SK-N-SH (cell line): ENCODE measurements at regions not wholly inside any gene's neighbourhood (a gene's known extent, or its start where the extent isn't known, plus 50 kb on each side); places are given as distances from the start of the nearest gene placed in this dataset.

Experiments used
- CTCF ChIA-PET: fragments of 300-600, 350-600 bp; formaldehyde crosslinking; extraction: SDS; loops from one replicate; lab custom pipeline; 2021; lab: Yijun Ruan, JAX
- POLR2A ChIA-PET: fragments of 350-600 bp; sonication (Branson Sonifier 250); formaldehyde crosslinking; extraction: SDS; loops from one replicate; lab custom pipeline; 2020; ENCODE audit warnings: antibody characterized with exemption, inconsistent platforms; lab: Yijun Ruan, JAX
- DNase-seq: peaks from one replicate; pipeline ENCODE4 v3.0.0; 2012
- H2AFZ ChIP-seq: fragments of 200-600 bp; sonication (generic); 2 replicates; pipeline ENCODE4 v1.8.1; 2016; ENCODE audit warnings: antibody characterized with exemption, mild to moderate bottlenecking, low read depth
- H3F3A ChIP-seq: fragments of 200-600 bp; sonication (generic); replicated peaks from 2 replicates; pipeline ENCODE3; 2016; ENCODE audit warnings: antibody characterized with exemption, mild to moderate bottlenecking; ENCODE audit not compliant: insufficient read depth
- H3K27ac ChIP-seq, 2 experiments: fragments of 200-500 bp in 1 of 2; fragments of 200-600 bp in 1 of 2; sonication (Bioruptor generic) in 1 of 2; sonication (generic), shearing (Covaris generic) in 1 of 2; 2 replicates each; pipeline versions ENCODE4 v1.5.1 to v1.6.1; 2014 to 2016; ENCODE audit warnings: low read depth in 2 of 2, inconsistent platforms in 1 of 2, low read length in 1 of 2, mild to moderate bottlenecking in 1 of 2, mixed read lengths in 1 of 2
- H3K27me3 ChIP-seq: fragments of 200-600 bp; sonication (generic), shearing (Covaris generic); 2 replicates; pipeline ENCODE4 v1.6.1; 2016; ENCODE audit warnings: mixed run types; ENCODE audit not compliant: insufficient read depth
- H3K36me3 ChIP-seq, 2 experiments: fragments of 200-500 bp in 1 of 2; fragments of 200-600 bp in 1 of 2; sonication (Bioruptor generic) in 1 of 2; sonication (generic) in 1 of 2; replicated peaks in 1 of 2; 2 replicates each; pipeline versions ENCODE3 to v1.5.1; 2014 to 2016; ENCODE audit warnings: low read length in 1 of 2, mild to moderate bottlenecking in 1 of 2; ENCODE audit not compliant: insufficient read depth in 2 of 2, control insufficient read depth in 1 of 2
- H3K4me1 ChIP-seq, 2 experiments: fragments of 200-500 bp in 1 of 2; fragments of 200-600 bp in 1 of 2; sonication (Bioruptor generic) in 1 of 2; sonication (generic), shearing (Covaris generic) in 1 of 2; 2 replicates each; pipeline versions ENCODE4 v1.5.1 to v1.6.1; 2014 to 2016; ENCODE audit warnings: low read depth in 1 of 2, low read length in 1 of 2, mixed run types in 1 of 2; ENCODE audit not compliant: insufficient read depth in 2 of 2, control insufficient read depth in 1 of 2
- H3K4me2 ChIP-seq: fragments of 200-600 bp; sonication (generic), shearing (Covaris generic); 2 replicates; pipeline ENCODE4 v1.6.1; 2017; ENCODE audit warnings: mixed run types
- H3K4me3 ChIP-seq, 2 experiments: fragments of 200-500 bp in 1 of 2; fragments of 200-600 bp in 1 of 2; sonication (Bioruptor generic) in 1 of 2; sonication (generic), shearing (Covaris generic) in 1 of 2; 2 replicates each; pipeline versions ENCODE4 v1.5.1 to v1.8.1; 2014 to 2016; ENCODE audit warnings: low read depth in 2 of 2, inconsistent platforms in 1 of 2, low read length in 1 of 2, mild to moderate bottlenecking in 1 of 2, mixed read lengths in 1 of 2, moderate library complexity in 1 of 2
- H3K79me2 ChIP-seq: fragments of 200-600 bp; sonication (generic); 2 replicates; pipeline ENCODE4 v1.8.1; 2017; ENCODE audit warnings: mild to moderate bottlenecking; ENCODE audit not compliant: insufficient read depth
- H3K9ac ChIP-seq: fragments of 200-600 bp; sonication (generic); 2 replicates; pipeline ENCODE4 v1.6.1; 2017; ENCODE audit warnings: mixed run types
- H3K9me2 ChIP-seq: fragments of 200-600 bp; sonication (generic); 2 replicates; pipeline ENCODE4 v1.6.1; 2017; ENCODE audit warnings: mixed run types
- H3K9me3 ChIP-seq: fragments of 200-600 bp; sonication (generic); 2 replicates; pipeline ENCODE4 v1.6.1; 2017; ENCODE audit warnings: mixed run types, mild to moderate bottlenecking, moderate library complexity
- H4K20me1 ChIP-seq: fragments of 200-600 bp; sonication (generic); 2 replicates; pipeline ENCODE4 v1.6.1; 2017; ENCODE audit warnings: mild to moderate bottlenecking, mixed run types; ENCODE audit not compliant: insufficient read depth
- CHD2 ChIP-seq: fragments of 150-350 bp; IDR thresholded peaks from 2 replicates; pipeline ENCODE4 v1.6.1; 2018; ENCODE audit warnings: low read length; ENCODE audit not compliant: partially characterized antibody
- CTCF ChIP-seq: fragments of 200-600 bp; sonication (generic); IDR thresholded peaks from 2 replicates; pipeline ENCODE4 v1.6.1; 2017; ENCODE audit warnings: antibody characterized with exemption, mild to moderate bottlenecking, moderate library complexity
- ELF1 ChIP-seq: IDR thresholded peaks from 2 replicates; pipeline ENCODE4 v1.4.0; 2012
- FOSL2 ChIP-seq: IDR thresholded peaks from 2 replicates; pipeline ENCODE4 v1.4.0; 2012; ENCODE audit warnings: low read depth, mild to moderate bottlenecking, moderate library complexity, borderline replicate concordance
- FOXM1 ChIP-seq: IDR thresholded peaks from 2 replicates; pipeline ENCODE4 v1.4.0; 2012; ENCODE audit warnings: low read depth, mild to moderate bottlenecking
- IRF3 ChIP-seq: fragments of 150-350 bp; IDR thresholded peaks from 2 replicates; pipeline ENCODE4 v1.6.1; 2016; ENCODE audit warnings: mild to moderate bottlenecking, low read depth, low read length
- NFIC ChIP-seq: IDR thresholded peaks from 2 replicates; pipeline ENCODE4 v1.4.0; 2012; ENCODE audit warnings: borderline replicate concordance
- POLR2AphosphoS5 ChIP-seq: IDR thresholded peaks from 2 replicates; pipeline ENCODE4 v1.6.1; 2012; ENCODE audit warnings: low read depth, low read length
- RCOR1 ChIP-seq: fragments of 150-350 bp; IDR thresholded peaks from 2 replicates; pipeline ENCODE4 v1.6.1; 2017; ENCODE audit warnings: antibody characterized with exemption, low read length
- RFX5 ChIP-seq: IDR thresholded peaks from 2 replicates; pipeline ENCODE4 v1.6.1; 2012; ENCODE audit warnings: mild to moderate bottlenecking, improper control_type of control experiment, low read length
- RXRA ChIP-seq: IDR thresholded peaks from 2 replicates; pipeline ENCODE4 v1.4.0; 2012; ENCODE audit warnings: low read depth, mild to moderate bottlenecking, borderline replicate concordance
- SIN3A ChIP-seq: IDR thresholded peaks from 2 replicates; pipeline ENCODE4 v1.6.1; 2012; ENCODE audit warnings: low read depth, mild to moderate bottlenecking, low read length, moderate library complexity, borderline replicate concordance
- TCF12 ChIP-seq: IDR thresholded peaks from 2 replicates; pipeline ENCODE4 v1.4.0; 2012
- USF2 ChIP-seq: fragments of 150-350 bp; IDR thresholded peaks from 2 replicates; pipeline ENCODE4 v1.6.1; 2017; ENCODE audit warnings: antibody characterized with exemption, low read length, low read depth, borderline replicate concordance
- ZBTB33 ChIP-seq: IDR thresholded peaks from 2 replicates; pipeline ENCODE4 v1.4.0; 2012; ENCODE audit warnings: low read depth, borderline replicate concordance
- WGBS: methylation state at CpG from one replicate; pipeline ENCODE4 v1.1.6; 2017; ENCODE audit warnings: low lambda C conversion rate; 5-methylcytosine and 5-hydroxymethylcytosine counted together

- TF ChIP-seq USF2 (no peak), CHD2 (no peak)
- TF ChIP-seq, all 33 proteins: peak for 0
These were observed 139.5 kb upstream of the RND3 start (continued) for GRCh38 chr2:150626934-150627411.

- Histone ChIP-seq H3K27me3 (no peaks in the 10 kb centered on the region), H3K36me3 (no peaks in the 10 kb centered on the region), H4K20me1 (no peaks in the 10 kb centered on the region), H3K27ac (no peak overlapping the region), H3K4me2 (no peak overlapping the region), H3K9ac (no peak overlapping the region), H3K4me1 (peaks cover 13% of the 10 kb centered on the region in 2 experiments), H3F3A (peaks cover 16% of the 10 kb centered on the region), H3K9me3 (no peaks in the 10 kb centered on the region), H2AFZ (no peak overlapping the region), H3K4me3 (no peak overlapping the region), H3K9me2 (no peaks in the 10 kb centered on the region), H3K79me2 (no peaks in the 10 kb centered on the region)
- DNase-seq, result no peak
- CTCF ChIA-PET, result interaction anchor here (1.0 kb wide), 1 partner anchor 9 kb away, joined by 3 read pairs; no protein-coding TSS in a partner anchor
- POLR2A ChIA-PET, result no interaction called here
- TF ChIP-seq RFX5 (no peak), ZBTB33 (no peak), FOXM1 (no peak), RCOR1 (no peak), RXRA (no peak)
- WGBS, result 93% methylated on average over 2 of the region's 2 CpGs
These were observed 138.3 kb upstream of the RND3 start for GRCh38 chr2:150625741-150626140.

- no peak for TF ChIP-seq NFIC
- TF ChIP-seq CTCF, result no peak
- TF ChIP-seq ELF1, result no peak
- no peak for TF ChIP-seq IRF3
- no peak for TF ChIP-seq SIN3A
- TF ChIP-seq FOSL2, result no peak
- no peak for TF ChIP-seq POLR2AphosphoS5
- TF ChIP-seq TCF12, result no peak
- TF ChIP-seq, all 33 proteins: peak for 0
These were observed 137.8 kb upstream of the RND3 start for GRCh38 chr2:150625303-150625702.

More at GRCh38 chr2:150625303-150625702, 137.8 kb upstream of the RND3 start:
- H3K27me3 ChIP-seq, result no peaks in the 10 kb centered on the region
- CTCF ChIA-PET, result no interaction called here
- no peaks in the 10 kb centered on the region for H3K79me2 ChIP-seq
- no peaks in the 10 kb centered on the region for H3K9me2 ChIP-seq
- H3K4me2 ChIP-seq, result no peak overlapping the region
- no peak overlapping the region for H3K4me3 ChIP-seq
- no peaks in the 10 kb centered on the region for H3K9me3 ChIP-seq
- H4K20me1 ChIP-seq, result no peaks in the 10 kb centered on the region
- no peak overlapping the region for H3K27ac ChIP-seq
- POLR2A ChIA-PET, result no interaction called here
- H3K9ac ChIP-seq, result no peak overlapping the region
- peaks cover 16% of the 10 kb centered on the region for H3F3A ChIP-seq
- peaks cover 13 to 17% of the 10 kb centered on the region in 2 experiments for H3K4me1 ChIP-seq
- H3K36me3 ChIP-seq, result no peaks in the 10 kb centered on the region
- no peak overlapping the region for H2AFZ ChIP-seq
- no peak for DNase-seq
